Thyroid gland (tissue), 4 donors: ENCODE measurements at regions not wholly inside any gene's neighbourhood (a gene's known extent, or its start where the extent isn't known, plus 50 kb on each side); places are given as distances from the start of the nearest gene placed in this dataset.

Experiments used
- DNase-seq, 2 donors: peaks; one replicate each; pipeline ENCODE4 v3.0.0-alpha.2; 2019
- H3K27ac ChIP-seq, 3 donors: fragments of 200-600 bp; sonication (generic); 1 replicate in 2 of 3; 2 replicates in 1 of 3; pipeline ENCODE4 v1.5.1; 2016 to 2019; ENCODE audit warnings: mild to moderate bottlenecking in 1 of 3, moderate library complexity in 1 of 3
- H3K27me3 ChIP-seq: fragments of 200-600 bp; sonication (generic); one replicate; pipeline ENCODE4 v1.5.1; 2019
- H3K36me3 ChIP-seq, 2 donors: fragments of 200-600 bp; sonication (generic); one replicate each; pipeline ENCODE4 v1.5.1; 2016 to 2019
- H3K4me1 ChIP-seq, 2 donors: fragments of 200-600 bp; sonication (generic); one replicate each; pipeline ENCODE4 v1.5.1; 2017 to 2019
- H3K4me3 ChIP-seq, 3 donors: fragments of 200-600 bp; sonication (generic); replicated peaks in 1 of 3; 1 replicate in 2 of 3; 2 replicates in 1 of 3; pipeline ENCODE4 v1.5.1; 2016; ENCODE audit warnings: mild to moderate bottlenecking in 1 of 3
- H3K9me3 ChIP-seq: fragments of 200-600 bp; sonication (generic); one replicate; pipeline ENCODE4 v1.5.1; 2017
- POLR2A ChIP-seq, 2 donors: fragments of 450-650 bp; IDR thresholded peaks; one replicate each; pipeline ENCODE4 v1.6.1; 2017; ENCODE audit warnings: antibody characterized with exemption in 2 of 2, mild to moderate bottlenecking in 2 of 2, moderate library complexity in 1 of 2
- WGBS, 2 donors: methylation state at CpG; one replicate each; pipeline ENCODE4 v1.1.5; 2017; 5-methylcytosine and 5-hydroxymethylcytosine counted together
- intact Hi-C: fragments of 100-400 bp; cut with DNase I; formaldehyde crosslinking; loops from one replicate; pipeline ENCODE4 v1.15.1; 2023
- TF ChIP-seq, protein P1 (sequence below), 6 experiments: fragments of 200-600 bp in 3 of 6; fragments of 450-650 bp in 3 of 6; sonication (generic) in 3 of 6; IDR thresholded peaks; one replicate each; pipeline ENCODE4 v1.5.1; 2016 to 2019; ENCODE audit warnings: antibody characterized with exemption in 6 of 6, mild to moderate bottlenecking in 2 of 6, inconsistent platforms in 1 of 6, moderate library complexity in 1 of 6

GRCh38 chr9:115672477-115673316 lies 480.9 kb upstream of the PAPPA start:
- no peak overlapping the region for H3K27ac ChIP-seq
- no peaks in the 10 kb centered on the region for H3K27me3 ChIP-seq
- DNase-seq: no peak
- intact Hi-C loops: no loop called here
- WGBS, 2 donors: 60 to 61% methylated on average over 7 of the region's 7 CpGs
- H3K36me3 ChIP-seq: no peaks in the 10 kb centered on the region
- TF ChIP-seq POLR2A (IDR thresholded peaks at IDR 0.05): no peak
- TF ChIP-seq, protein P1, sequence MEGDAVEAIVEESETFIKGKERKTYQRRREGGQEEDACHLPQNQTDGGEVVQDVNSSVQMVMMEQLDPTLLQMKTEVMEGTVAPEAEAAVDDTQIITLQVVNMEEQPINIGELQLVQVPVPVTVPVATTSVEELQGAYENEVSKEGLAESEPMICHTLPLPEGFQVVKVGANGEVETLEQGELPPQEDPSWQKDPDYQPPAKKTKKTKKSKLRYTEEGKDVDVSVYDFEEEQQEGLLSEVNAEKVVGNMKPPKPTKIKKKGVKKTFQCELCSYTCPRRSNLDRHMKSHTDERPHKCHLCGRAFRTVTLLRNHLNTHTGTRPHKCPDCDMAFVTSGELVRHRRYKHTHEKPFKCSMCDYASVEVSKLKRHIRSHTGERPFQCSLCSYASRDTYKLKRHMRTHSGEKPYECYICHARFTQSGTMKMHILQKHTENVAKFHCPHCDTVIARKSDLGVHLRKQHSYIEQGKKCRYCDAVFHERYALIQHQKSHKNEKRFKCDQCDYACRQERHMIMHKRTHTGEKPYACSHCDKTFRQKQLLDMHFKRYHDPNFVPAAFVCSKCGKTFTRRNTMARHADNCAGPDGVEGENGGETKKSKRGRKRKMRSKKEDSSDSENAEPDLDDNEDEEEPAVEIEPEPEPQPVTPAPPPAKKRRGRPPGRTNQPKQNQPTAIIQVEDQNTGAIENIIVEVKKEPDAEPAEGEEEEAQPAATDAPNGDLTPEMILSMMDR (IDR thresholded peaks at IDR 0.05): no peak
- no peaks in the 10 kb centered on the region for H3K4me1 ChIP-seq
- no peaks in the 10 kb centered on the region for H3K9me3 ChIP-seq
- no peak overlapping the region for H3K4me3 ChIP-seq

GRCh38 chr9:115673599-115673998 lies 480.0 kb upstream of the PAPPA start:
- Histone ChIP-seq H3K4me1 (no peaks in the 10 kb centered on the region), H3K27me3 (no peaks in the 10 kb centered on the region), H3K4me3 (no peak overlapping the region), H3K36me3 (no peaks in the 10 kb centered on the region), H3K27ac (no peak overlapping the region), H3K9me3 (no peaks in the 10 kb centered on the region)
- intact Hi-C loops: no loop called here
- TF ChIP-seq, protein P1 (IDR thresholded peaks at IDR 0.05): no peak
- TF ChIP-seq POLR2A (IDR thresholded peaks at IDR 0.05): no peak
- DNase-seq: no peak
- WGBS, 2 donors: 89 to 95% methylated on average over 3 of the region's 3 CpGs

DNA sequence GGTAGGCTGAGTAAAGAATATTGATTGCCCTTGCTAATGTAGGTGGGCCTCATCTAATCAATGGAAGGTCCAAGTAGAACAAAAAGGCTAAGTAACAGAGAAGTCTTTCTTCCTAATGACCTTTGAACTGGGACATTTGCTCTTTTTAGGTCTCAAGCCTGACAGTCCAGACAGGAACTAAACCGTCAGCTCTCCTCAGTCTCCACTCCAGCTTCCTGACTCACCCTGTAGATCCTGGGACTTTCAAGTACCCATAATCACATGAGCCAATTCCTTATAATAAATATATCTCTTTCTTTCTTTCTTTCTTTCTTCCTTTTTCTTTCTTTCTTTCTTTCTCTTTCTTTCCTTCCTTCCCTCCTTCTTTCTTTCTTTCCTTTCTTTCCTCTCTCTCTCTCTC lies 479.5 kb upstream of the PAPPA start:
- no peak for TF ChIP-seq POLR2A (IDR thresholded peaks at IDR 0.05)
- TF ChIP-seq, protein P1 (IDR thresholded peaks at IDR 0.05): no peak
- no peak for DNase-seq
- Histone ChIP-seq H3K27ac (no peak overlapping the region), H3K4me3 (no peak overlapping the region), H3K27me3 (no peaks in the 10 kb centered on the region), H3K9me3 (no peaks in the 10 kb centered on the region), H3K4me1 (no peaks in the 10 kb centered on the region), H3K36me3 (no peaks in the 10 kb centered on the region)
- intact Hi-C loops: no loop called here
- 0 to 81% methylated on average over 1 of the region's 1 CpG for WGBS, 2 donors

GRCh38 chr9:115675834-115676233 lies 477.8 kb upstream of the PAPPA start:
- Histone ChIP-seq H3K27me3 (no peaks in the 10 kb centered on the region), H3K4me3 (no peak overlapping the region), H3K9me3 (no peaks in the 10 kb centered on the region), H3K36me3 (no peaks in the 10 kb centered on the region), H3K27ac (no peak overlapping the region), H3K4me1 (no peaks in the 10 kb centered on the region)
- WGBS, 2 donors: 63 to 88% methylated on average over 3 of the region's 3 CpGs
- no peak for DNase-seq
- intact Hi-C loops: no loop called here
- TF ChIP-seq, protein P1 (IDR thresholded peaks at IDR 0.05): no peak
- no peak for TF ChIP-seq POLR2A (IDR thresholded peaks at IDR 0.05)

GRCh38 chr9:115680231-115680630 lies 473.4 kb upstream of the PAPPA start:
- no peak for DNase-seq
- intact Hi-C loops: no loop called here
- no peaks in the 10 kb centered on the region for H3K9me3 ChIP-seq
- H3K4me3 ChIP-seq: no peak overlapping the region
- H3K4me1 ChIP-seq: no peaks in the 10 kb centered on the region
- no peak overlapping the region for H3K27ac ChIP-seq
- H3K36me3 ChIP-seq: no peaks in the 10 kb centered on the region
- H3K27me3 ChIP-seq: no peaks in the 10 kb centered on the region
- 90% methylated on average over 1 of the region's 1 CpG for WGBS, 2 donors
- TF ChIP-seq, protein P1 (IDR thresholded peaks at IDR 0.05): no peak
